IMR-90 (cell line): ENCODE measurements at regions not wholly inside any gene's neighbourhood (a gene's known extent, or its start where the extent isn't known, plus 50 kb on each side); places are given as distances from the start of the nearest gene placed in this dataset.

Experiments used
- BHLHE40 ChIP-seq: fragments of 150-350 bp; IDR thresholded peaks from 2 replicates; pipeline ENCODE4 v1.6.1; 2016; ENCODE audit warnings: mild to moderate bottlenecking, low read depth, low read length
- ELK1 ChIP-seq: fragments of 150-350 bp; IDR thresholded peaks from 2 replicates; pipeline ENCODE4 v1.6.1; 2016; ENCODE audit warnings: low read depth, mild to moderate bottlenecking, low read length, moderate library complexity, borderline replicate concordance
- FOS ChIP-seq: fragments of 150-350 bp; IDR thresholded peaks from 2 replicates; pipeline ENCODE4 v1.6.1; 2016; ENCODE audit warnings: low read depth, low read length
- RFX5 ChIP-seq: IDR thresholded peaks from 2 replicates; pipeline ENCODE4 v1.8.0; 2012; ENCODE audit warnings: low read depth, mild to moderate bottlenecking, low read length, moderate library complexity
- SMC3 ChIP-seq: fragments of 150-350 bp; IDR thresholded peaks from 2 replicates; pipeline ENCODE4 v1.6.1; 2016; ENCODE audit warnings: low read depth, mild to moderate bottlenecking, antibody characterized with exemption, low read length, moderate library complexity
- TF ChIP-seq, protein P1 (sequence below): conservative IDR thresholded peaks from 2 replicates; pipeline ENCODE4 v1.5.1; 2012; ENCODE audit warnings: mild to moderate bottlenecking, low read depth, low read length, improper control_type of control experiment

DNA sequence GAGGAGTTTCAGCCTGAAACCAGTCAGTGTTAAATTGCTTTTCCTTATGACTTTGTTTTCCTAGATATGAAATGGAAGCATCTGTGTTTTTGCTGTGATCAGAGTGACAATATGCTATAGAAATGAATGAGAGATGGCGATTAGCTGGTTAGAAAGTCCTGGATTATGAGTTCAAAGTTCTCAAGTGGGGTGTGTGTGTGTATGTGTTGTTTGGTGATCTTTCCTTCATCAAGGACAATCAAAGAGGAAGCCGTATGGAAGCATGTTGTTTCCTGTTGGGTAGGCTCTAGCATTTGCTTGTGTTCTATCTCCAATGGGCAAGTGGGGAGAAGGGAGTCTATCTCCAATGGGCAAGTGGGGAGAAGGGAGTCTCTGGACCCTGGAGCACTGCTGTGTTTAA lies 64.0 kb upstream of the STX18 start:
- TF ChIP-seq SMC3 (no peak), BHLHE40 (no peak), FOS (no peak), RFX5 (no peak), ELK1 (no peak)
- TF ChIP-seq, protein P1, sequence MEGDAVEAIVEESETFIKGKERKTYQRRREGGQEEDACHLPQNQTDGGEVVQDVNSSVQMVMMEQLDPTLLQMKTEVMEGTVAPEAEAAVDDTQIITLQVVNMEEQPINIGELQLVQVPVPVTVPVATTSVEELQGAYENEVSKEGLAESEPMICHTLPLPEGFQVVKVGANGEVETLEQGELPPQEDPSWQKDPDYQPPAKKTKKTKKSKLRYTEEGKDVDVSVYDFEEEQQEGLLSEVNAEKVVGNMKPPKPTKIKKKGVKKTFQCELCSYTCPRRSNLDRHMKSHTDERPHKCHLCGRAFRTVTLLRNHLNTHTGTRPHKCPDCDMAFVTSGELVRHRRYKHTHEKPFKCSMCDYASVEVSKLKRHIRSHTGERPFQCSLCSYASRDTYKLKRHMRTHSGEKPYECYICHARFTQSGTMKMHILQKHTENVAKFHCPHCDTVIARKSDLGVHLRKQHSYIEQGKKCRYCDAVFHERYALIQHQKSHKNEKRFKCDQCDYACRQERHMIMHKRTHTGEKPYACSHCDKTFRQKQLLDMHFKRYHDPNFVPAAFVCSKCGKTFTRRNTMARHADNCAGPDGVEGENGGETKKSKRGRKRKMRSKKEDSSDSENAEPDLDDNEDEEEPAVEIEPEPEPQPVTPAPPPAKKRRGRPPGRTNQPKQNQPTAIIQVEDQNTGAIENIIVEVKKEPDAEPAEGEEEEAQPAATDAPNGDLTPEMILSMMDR: no peak
